ENCODE measurements at regions not wholly inside any gene's neighbourhood (a gene's known extent, or its start where the extent isn't known, plus 50 kb on each side); places are given as distances from the start of the nearest gene placed in this dataset.

DNA sequence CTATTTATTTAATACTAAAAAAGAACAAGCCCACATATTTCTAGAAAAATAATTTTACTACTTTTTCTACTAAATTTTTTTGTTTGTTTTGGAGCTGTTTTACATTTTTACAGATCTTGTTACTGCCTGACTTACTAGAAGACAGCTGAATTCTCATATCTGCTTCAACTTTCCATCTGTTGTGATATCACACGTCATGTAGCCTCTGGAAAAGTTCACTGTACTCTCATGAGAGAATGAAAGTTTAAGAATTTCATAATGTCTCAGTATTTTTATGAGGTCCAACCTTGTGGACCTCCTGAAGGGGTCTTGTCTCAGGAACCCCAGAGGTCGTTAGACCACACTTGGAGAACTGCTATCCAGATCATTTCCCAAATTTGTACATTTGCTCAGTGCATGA lies 81.7 kb upstream of the MTHFD1L start:
- H3K4ac ChIP-seq (replicated peaks; ENCODE audit: insufficient read length, low read depth, low read length), result no peak overlapping the region
- H2BK20ac ChIP-seq (ENCODE audit: low read length), result no peak overlapping the region
- H4K20me1 ChIP-seq (replicated peaks in 1 of 2; ENCODE audit: control insufficient read depth in 1 of 2, insufficient read depth in 2 of 2, low read length in 2 of 2), result no peaks in the 10 kb centered on the region
- H3K23me2 ChIP-seq (ENCODE audit: low read depth, low read length), result no peaks in the 10 kb centered on the region
- no peaks in the 10 kb centered on the region for H3K4me1 ChIP-seq (replicated peaks in 1 of 4; ENCODE audit: control insufficient read depth in 3 of 4, insufficient read depth in 4 of 4, low read length in 3 of 4)
- no peak overlapping the region for H3K56ac ChIP-seq (replicated peaks; ENCODE audit: insufficient read length, low read depth, low read length)
- H3K4me2 ChIP-seq (ENCODE audit: insufficient read depth in 1 of 2, low read depth in 2 of 2, low read length in 2 of 2), result no peak overlapping the region
- FAIRE-seq, result no peak
- H2AFZ ChIP-seq (ENCODE audit: low read length), result no peak overlapping the region
- H2BK12ac ChIP-seq (ENCODE audit: low read depth, low read length), result no peak overlapping the region
- WGBS, 2 experiments (ENCODE audit: extremely low coverage in 1 of 2, insufficient coverage in 1 of 2, insufficient read length in 1 of 2, insufficient replicate concordance in 2 of 2, low coverage in 1 of 2, low lambda C conversion rate in 2 of 2, missing lambda C conversion rate in 1 of 2), result 96% methylated on average over 2 of the region's 2 CpGs; no CpG with 5 or more reads in 1 of the 2 experiments
- no peak overlapping the region for H2BK15ac ChIP-seq (ENCODE audit: low read length)
- H2AK5ac ChIP-seq (ENCODE audit: low read depth, low read length), result no peak overlapping the region
- H4K91ac ChIP-seq (replicated peaks; ENCODE audit: insufficient read length, low read length), result no peak overlapping the region
- H3K79me1 ChIP-seq (ENCODE audit: low read depth, low read length), result no peaks in the 10 kb centered on the region
- H3K79me2 ChIP-seq (ENCODE audit: control insufficient read depth in 1 of 2, insufficient read depth in 2 of 2, low read length in 2 of 2), result no peaks in the 10 kb centered on the region
- no peak overlapping the region for H4K8ac ChIP-seq (ENCODE audit: extremely low read depth, insufficient read depth, low read length)
- CTCF ChIA-PET (ENCODE audit: partially characterized antibody), result interaction anchor here (0.7 to 1.4 kb wide), 2 partner anchors 27 to 33 kb away, joined by 3 to 4 read pairs; no protein-coding TSS in a partner anchor
- H3K4me3 ChIP-seq (ENCODE audit: extremely low read depth in 1 of 4, insufficient read depth in 2 of 4, low read depth in 3 of 4, low read length in 4 of 4), result no peak overlapping the region
- H2BK120ac ChIP-seq (replicated peaks; ENCODE audit: low read depth, low read length), result no peak overlapping the region
- no peaks in the 10 kb centered on the region for H3K27me3 ChIP-seq (replicated peaks in 1 of 4; ENCODE audit: control insufficient read depth in 3 of 4, extremely low read depth in 1 of 4, insufficient read depth in 3 of 4, low read length in 3 of 4)
- no peaks in the 10 kb centered on the region for H3K36me3 ChIP-seq (ENCODE audit: control insufficient read depth in 2 of 4, insufficient read depth in 4 of 4, low read length in 3 of 4)
- no peak for DNase-seq (ENCODE audit: low read depth in 1 of 2, low spot score in 2 of 2)
- H3K9ac ChIP-seq (replicated peaks in 1 of 4; ENCODE audit: extremely low read depth in 1 of 4, low read depth in 3 of 4, low read length in 3 of 4), result no peak overlapping the region
- no peak overlapping the region for H4K5ac ChIP-seq (ENCODE audit: insufficient read length, low read depth, low read length)
- no peak overlapping the region for H3K23ac ChIP-seq (ENCODE audit: insufficient read length)
- H2BK5ac ChIP-seq (ENCODE audit: low read depth, low read length), result no peak overlapping the region
- no peak overlapping the region for H3K14ac ChIP-seq (ENCODE audit: insufficient read length)
- no peaks in the 10 kb centered on the region for H3K9me3 ChIP-seq (ENCODE audit: insufficient read depth in 2 of 2, low read depth in 1 of 2, low read length in 1 of 2)
- POLR2A ChIA-PET (ENCODE audit: partially characterized antibody), result no interaction called here
- no peak overlapping the region for H3K27ac ChIP-seq (ENCODE audit: low read depth, low read length)
- H3K18ac ChIP-seq (ENCODE audit: extremely low read depth, low read length), result no peak overlapping the region
- TF ChIP-seq KDM4A (IDR thresholded peaks at IDR 0.05; ENCODE audit: low read depth, low read length, severe bottlenecking) (no peak), BRCA1 (IDR thresholded peaks at IDR 0.05; ENCODE audit: low read depth, low read length) (no peak), CREB1 (IDR thresholded peaks at IDR 0.05) (no peak), GTF2F1 (IDR thresholded peaks at IDR 0.05; ENCODE audit: borderline replicate concordance, low read depth, low read length) (no peak), CBX5 (IDR thresholded peaks at IDR 0.05; ENCODE audit: low read depth, low read length) (no peak), SIN3A (conservative IDR thresholded peaks at IDR 0.05 in 1 of 2, IDR thresholded peaks at IDR 0.05 in 1 of 2; ENCODE audit: low read depth in 1 of 2, low read length in 2 of 2) (no peak), FOSL1 (IDR thresholded peaks at IDR 0.05; ENCODE audit: insufficient read depth, low read depth, low read length) (no peak), CEBPB (IDR thresholded peaks at IDR 0.05; ENCODE audit: low read depth, low read length) (no peak), ATF2 (IDR thresholded peaks at IDR 0.05; ENCODE audit: low read length) (no peak), ATF3 (IDR thresholded peaks at IDR 0.05; ENCODE audit: insufficient read depth, low read depth, low read length) (no peak), NRF1 (IDR thresholded peaks at IDR 0.05; ENCODE audit: low read depth, low read length) (no peak), ASH2L (IDR thresholded peaks at IDR 0.05; ENCODE audit: low read length) (no peak)

Measured in H1 (cell line).